ENCODE measurements at regions not wholly inside any gene's neighbourhood (a gene's known extent, or its start where the extent isn't known, plus 50 kb on each side); places are given as distances from the start of the nearest gene placed in this dataset.
"Not testable (repeated sequence)": the region's sequence is repeated elsewhere in the genome, so short reads cannot be mapped to it uniquely, and the experiment has no call there.

GRCh38 chr2:87437701-87438260, 310.1 kb upstream of the PLGLB2 start:
- H2BK5ac ChIP-seq (ENCODE audit: low read depth, low read length, poor library complexity, severe bottlenecking); H3K36me3 ChIP-seq (ENCODE audit: control insufficient read depth in 1 of 2, insufficient read depth in 2 of 2, low read depth in 1 of 2, low read length in 2 of 2); H2BK12ac ChIP-seq (ENCODE audit: low read length in 2 of 2); H3K27ac ChIP-seq (ENCODE audit: low read length, poor library complexity, severe bottlenecking); H4K91ac ChIP-seq (ENCODE audit: low read length); H3K79me1 ChIP-seq (replicated peaks; ENCODE audit: low read length, poor library complexity, severe bottlenecking); H2BK15ac ChIP-seq (ENCODE audit: low read depth, poor library complexity, severe bottlenecking); H3K9ac ChIP-seq (ENCODE audit: low read length); H3K9me3 ChIP-seq (ENCODE audit: control insufficient read depth, low read length); H4K8ac ChIP-seq (ENCODE audit: low read length); H3K23ac ChIP-seq (ENCODE audit: low read length in 2 of 2); H3K14ac ChIP-seq (ENCODE audit: low read length in 2 of 2); H2AK5ac ChIP-seq (ENCODE audit: low read length, severe bottlenecking); H2AFZ ChIP-seq (ENCODE audit: low read depth, low read length); H2BK120ac ChIP-seq (ENCODE audit: low read depth, low read length); H3K18ac ChIP-seq (ENCODE audit: low read depth in 1 of 2, low read length in 2 of 2); H3K4me2 ChIP-seq (ENCODE audit: low read length, poor library complexity, severe bottlenecking); H3K4me1 ChIP-seq (ENCODE audit: control insufficient read depth, insufficient read depth, low read depth, low read length); H3K4ac ChIP-seq (ENCODE audit: low read depth in 1 of 2, low read length in 2 of 2); H3K27me3 ChIP-seq (ENCODE audit: control insufficient read depth in 1 of 2, insufficient read depth in 1 of 2, low read length in 2 of 2); DNase-seq; H3K4me3 ChIP-seq (ENCODE audit: insufficient read depth in 1 of 2, low read depth in 1 of 2, low read length in 2 of 2): not testable (repeated sequence)
- WGBS = 60% methylated on average over 1 of the region's 4 CpGs

- H2AFZ ChIP-seq (ENCODE audit: low read depth, low read length); H3K79me1 ChIP-seq (replicated peaks; ENCODE audit: low read length, poor library complexity, severe bottlenecking); H3K27ac ChIP-seq (ENCODE audit: low read length, poor library complexity, severe bottlenecking); H2BK12ac ChIP-seq (ENCODE audit: low read length in 2 of 2); H3K27me3 ChIP-seq (ENCODE audit: control insufficient read depth in 1 of 2, insufficient read depth in 1 of 2, low read length in 2 of 2); H3K4me1 ChIP-seq (ENCODE audit: control insufficient read depth, insufficient read depth, low read depth, low read length); DNase-seq; H3K9me3 ChIP-seq (ENCODE audit: control insufficient read depth, low read length); H3K36me3 ChIP-seq (ENCODE audit: control insufficient read depth in 1 of 2, insufficient read depth in 2 of 2, low read depth in 1 of 2, low read length in 2 of 2); H2BK15ac ChIP-seq (ENCODE audit: low read depth, poor library complexity, severe bottlenecking); H2BK120ac ChIP-seq (ENCODE audit: low read depth, low read length); H3K4me2 ChIP-seq (ENCODE audit: low read length, poor library complexity, severe bottlenecking); H4K8ac ChIP-seq (ENCODE audit: low read length); H3K18ac ChIP-seq (ENCODE audit: low read depth in 1 of 2, low read length in 2 of 2); H4K91ac ChIP-seq (ENCODE audit: low read length); H3K23ac ChIP-seq (ENCODE audit: low read length in 2 of 2); H2AK5ac ChIP-seq (ENCODE audit: low read length, severe bottlenecking); H3K4me3 ChIP-seq (ENCODE audit: insufficient read depth in 1 of 2, low read depth in 1 of 2, low read length in 2 of 2); H2BK5ac ChIP-seq (ENCODE audit: low read depth, low read length, poor library complexity, severe bottlenecking); H3K4ac ChIP-seq (ENCODE audit: low read depth in 1 of 2, low read length in 2 of 2); H3K14ac ChIP-seq (ENCODE audit: low read length in 2 of 2); H3K9ac ChIP-seq (ENCODE audit: low read length): not testable (repeated sequence)
- no CpG with 5 or more reads among the region's 6 CpGs for WGBS
Measured at GRCh38 chr2:87438780-87439454, 309.0 kb upstream of the PLGLB2 start.

GRCh38 chr2:87439617-87440204, 308.2 kb upstream of the PLGLB2 start:
- not testable (repeated sequence) for DNase-seq; H2AFZ ChIP-seq (ENCODE audit: low read depth, low read length); H2BK12ac ChIP-seq (ENCODE audit: low read length in 2 of 2); H4K91ac ChIP-seq (ENCODE audit: low read length); H3K9ac ChIP-seq (ENCODE audit: low read length); H3K18ac ChIP-seq (ENCODE audit: low read depth in 1 of 2, low read length in 2 of 2); H3K9me3 ChIP-seq (ENCODE audit: control insufficient read depth, low read length); H3K27me3 ChIP-seq (ENCODE audit: control insufficient read depth in 1 of 2, insufficient read depth in 1 of 2, low read length in 2 of 2); H2BK15ac ChIP-seq (ENCODE audit: low read depth, poor library complexity, severe bottlenecking); H4K8ac ChIP-seq (ENCODE audit: low read length); H3K4me3 ChIP-seq (ENCODE audit: insufficient read depth in 1 of 2, low read depth in 1 of 2, low read length in 2 of 2); H3K4ac ChIP-seq (ENCODE audit: low read depth in 1 of 2, low read length in 2 of 2); H3K79me1 ChIP-seq (replicated peaks; ENCODE audit: low read length, poor library complexity, severe bottlenecking); H3K36me3 ChIP-seq (ENCODE audit: control insufficient read depth in 1 of 2, insufficient read depth in 2 of 2, low read depth in 1 of 2, low read length in 2 of 2); H3K27ac ChIP-seq (ENCODE audit: low read length, poor library complexity, severe bottlenecking); H3K23ac ChIP-seq (ENCODE audit: low read length in 2 of 2); H2AK5ac ChIP-seq (ENCODE audit: low read length, severe bottlenecking); H2BK120ac ChIP-seq (ENCODE audit: low read depth, low read length); H3K4me2 ChIP-seq (ENCODE audit: low read length, poor library complexity, severe bottlenecking); H2BK5ac ChIP-seq (ENCODE audit: low read depth, low read length, poor library complexity, severe bottlenecking); H3K14ac ChIP-seq (ENCODE audit: low read length in 2 of 2); H3K4me1 ChIP-seq (ENCODE audit: control insufficient read depth, insufficient read depth, low read depth, low read length)
- WGBS = 4% methylated on average over 2 of the region's 7 CpGs

GRCh38 chr2:87440650-87441049, 307.2 kb upstream of the PLGLB2 start:
- not testable (repeated sequence) for H3K27me3 ChIP-seq (ENCODE audit: control insufficient read depth in 1 of 2, insufficient read depth in 1 of 2, low read length in 2 of 2); H4K8ac ChIP-seq (ENCODE audit: low read length); H3K4me3 ChIP-seq (ENCODE audit: insufficient read depth in 1 of 2, low read depth in 1 of 2, low read length in 2 of 2); DNase-seq; H2BK12ac ChIP-seq (ENCODE audit: low read length in 2 of 2); H3K23ac ChIP-seq (ENCODE audit: low read length in 2 of 2); H3K18ac ChIP-seq (ENCODE audit: low read depth in 1 of 2, low read length in 2 of 2); H3K14ac ChIP-seq (ENCODE audit: low read length in 2 of 2); H3K9ac ChIP-seq (ENCODE audit: low read length); H2AK5ac ChIP-seq (ENCODE audit: low read length, severe bottlenecking); H3K4me1 ChIP-seq (ENCODE audit: control insufficient read depth, insufficient read depth, low read depth, low read length); H3K79me1 ChIP-seq (replicated peaks; ENCODE audit: low read length, poor library complexity, severe bottlenecking); H2AFZ ChIP-seq (ENCODE audit: low read depth, low read length); H3K4ac ChIP-seq (ENCODE audit: low read depth in 1 of 2, low read length in 2 of 2); H3K9me3 ChIP-seq (ENCODE audit: control insufficient read depth, low read length); H3K36me3 ChIP-seq (ENCODE audit: control insufficient read depth in 1 of 2, insufficient read depth in 2 of 2, low read depth in 1 of 2, low read length in 2 of 2); H2BK120ac ChIP-seq (ENCODE audit: low read depth, low read length); H2BK5ac ChIP-seq (ENCODE audit: low read depth, low read length, poor library complexity, severe bottlenecking); H4K91ac ChIP-seq (ENCODE audit: low read length); H2BK15ac ChIP-seq (ENCODE audit: low read depth, poor library complexity, severe bottlenecking); H3K4me2 ChIP-seq (ENCODE audit: low read length, poor library complexity, severe bottlenecking); H3K27ac ChIP-seq (ENCODE audit: low read length, poor library complexity, severe bottlenecking)
- 100% methylated on average over 1 of the region's 2 CpGs for WGBS

Data from mesenchymal stem cell (in vitro differentiated cells and primary cell).